GM19025 (cell line): ENCODE measurements at regions not wholly inside any gene's neighbourhood (a gene's known extent, or its start where the extent isn't known, plus 50 kb on each side); places are given as distances from the start of the nearest gene placed in this dataset.
"Not testable (repeated sequence)": the region's sequence is repeated elsewhere in the genome, so short reads cannot be mapped to it uniquely, and the experiment has no call there.

Source experiments
- ATAC-seq: cut with Tn5 transposase; IDR thresholded peaks from one replicate; pipeline ENCODE4 v1.9.1; 2021; ENCODE audit warnings: mild to moderate bottlenecking, low read depth, moderate library complexity; ENCODE audit not compliant: unreplicated experiment

- ATAC-seq: no peak
Observed at GRCh38 chr3:107124885-107125284, 252.4 kb upstream of the CCDC54 start.

DNA sequence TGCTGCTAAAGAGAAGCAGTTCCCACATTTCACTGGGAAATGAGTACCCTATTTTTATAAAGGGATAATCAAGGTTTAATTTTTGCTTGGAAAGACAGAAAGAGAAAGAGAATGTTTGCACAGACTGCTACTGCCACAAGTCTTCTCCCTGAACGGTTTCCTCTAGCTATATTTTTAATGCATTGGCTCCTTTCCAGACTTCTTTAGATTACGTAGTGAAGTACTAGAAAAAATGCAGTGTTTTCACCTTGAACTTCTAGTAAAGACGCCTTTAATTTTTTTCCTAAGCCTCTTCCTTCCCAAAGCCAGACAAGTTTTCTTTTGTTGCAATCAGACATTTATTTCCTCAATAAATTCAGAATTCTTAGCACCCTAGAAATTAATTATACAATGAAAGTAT is 248.3 kb upstream of the CCDC54 start:
- ATAC-seq: no peak

DNA sequence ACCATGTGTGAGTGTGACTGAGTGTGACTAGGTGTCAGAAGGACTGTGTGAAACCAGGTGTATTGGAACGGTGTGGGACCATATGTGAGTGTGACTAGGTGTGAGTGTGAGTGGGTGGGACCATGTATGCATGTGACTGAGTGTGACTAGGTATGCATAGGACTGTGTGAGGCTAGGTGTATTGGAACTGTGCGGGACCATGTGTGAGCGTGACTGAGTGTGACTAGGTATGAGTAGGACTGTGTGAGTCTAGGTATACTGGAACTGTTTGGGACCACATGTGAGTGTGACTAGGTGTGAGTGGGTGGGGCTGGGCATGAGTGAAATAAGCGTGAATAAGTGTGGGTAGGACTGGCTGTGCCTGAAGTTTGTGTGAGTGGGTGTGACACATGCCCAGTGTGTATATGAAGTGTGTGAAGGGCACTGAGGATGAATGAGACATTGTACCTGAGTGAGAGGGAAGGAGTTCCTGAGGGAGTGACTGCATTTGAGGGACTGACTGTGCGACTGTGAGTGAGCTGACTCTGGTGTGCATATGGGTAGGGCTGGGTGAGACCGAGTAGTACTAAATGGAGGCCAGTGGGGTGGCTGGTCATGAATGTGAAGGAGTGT is 247.0 kb upstream of the CCDC54 start:
- ATAC-seq: no peak

DNA sequence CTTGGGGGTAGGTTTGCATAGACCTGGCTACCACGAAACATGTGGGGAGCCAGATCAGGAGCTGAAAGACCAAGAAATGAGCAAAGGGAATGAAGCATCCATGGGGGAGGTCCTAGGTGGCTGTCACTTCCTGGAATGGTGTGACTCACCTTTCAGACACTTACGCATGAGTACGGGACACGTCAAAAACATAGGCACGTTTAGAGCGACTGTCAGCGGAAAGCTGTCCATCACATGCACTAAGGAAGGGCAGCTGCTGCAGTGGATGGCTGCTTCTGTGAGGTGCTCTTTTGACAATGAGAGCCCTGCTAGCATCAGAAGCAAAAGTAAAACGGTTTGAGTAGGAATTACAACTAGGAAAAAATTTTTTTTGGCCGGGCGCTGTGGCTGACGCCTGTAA is 244.6 kb upstream of the CCDC54 start:
- no peak for ATAC-seq

DNA sequence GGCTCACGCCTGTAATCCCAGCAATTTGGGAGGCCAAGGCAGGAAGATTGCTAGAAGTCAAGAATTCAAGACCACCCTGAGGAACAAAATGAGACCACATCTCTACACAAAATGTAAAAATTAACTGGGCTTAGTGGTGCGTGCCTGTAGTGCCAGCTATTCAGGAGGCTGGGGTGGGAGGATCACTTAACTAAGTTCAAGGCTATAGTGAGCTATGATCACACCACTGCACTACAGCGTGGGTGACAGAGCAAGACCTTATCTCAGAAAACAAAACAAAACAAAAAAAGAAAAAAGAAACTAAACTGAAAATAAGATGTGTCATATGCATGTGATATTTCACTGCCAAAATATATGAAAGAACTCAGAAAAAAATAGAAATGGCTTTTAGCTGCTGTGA is 243.3 kb upstream of the CCDC54 start:
- ATAC-seq: no peak

- no peak for ATAC-seq
Observed at GRCh38 chr3:107142171-107142570, 235.1 kb upstream of the CCDC54 start.

- no peak for ATAC-seq
Observed at GRCh38 chr3:107142786-107143575, 234.3 kb upstream of the CCDC54 start.

DNA sequence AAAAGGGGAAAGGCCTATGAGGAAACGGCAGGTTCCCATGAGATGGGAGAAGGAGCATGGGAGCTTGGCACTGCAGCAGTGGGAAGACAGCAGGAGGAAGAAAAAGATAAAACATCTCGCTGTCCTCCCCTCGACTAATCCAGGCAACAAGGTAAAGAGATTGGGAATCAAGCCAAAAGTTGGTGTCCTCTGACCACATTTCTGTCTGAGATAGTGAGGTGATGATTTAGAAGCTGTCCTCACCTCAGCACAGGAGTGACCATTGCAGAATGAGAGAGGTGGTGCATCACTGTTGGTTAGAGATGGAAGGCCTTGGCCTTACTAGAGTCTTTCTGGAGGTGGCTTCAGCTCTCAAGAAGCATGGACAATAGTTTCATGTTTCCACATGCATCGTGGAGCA is 226.6 kb upstream of the CCDC54 start:
- ATAC-seq: no peak

DNA sequence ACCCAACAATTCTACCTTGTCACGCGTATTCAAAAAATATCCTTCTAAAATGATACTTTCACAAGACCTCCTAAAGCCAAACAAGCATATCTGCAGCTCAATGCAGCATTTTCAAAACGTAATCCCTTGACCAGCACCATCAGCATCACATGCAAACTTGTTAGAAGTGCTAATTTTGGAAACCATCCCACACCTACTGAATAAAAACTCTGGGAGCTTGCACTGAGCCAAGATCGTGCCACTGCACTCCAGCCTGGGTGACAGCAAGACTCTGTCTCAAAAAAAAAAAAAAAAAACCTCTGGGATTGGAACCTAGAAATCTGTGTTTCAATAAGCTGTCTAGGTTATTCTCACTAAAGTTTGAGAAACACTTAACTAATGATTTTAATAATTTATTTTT is 223.3 kb upstream of the CCDC54 start:
- no peak for ATAC-seq

DNA sequence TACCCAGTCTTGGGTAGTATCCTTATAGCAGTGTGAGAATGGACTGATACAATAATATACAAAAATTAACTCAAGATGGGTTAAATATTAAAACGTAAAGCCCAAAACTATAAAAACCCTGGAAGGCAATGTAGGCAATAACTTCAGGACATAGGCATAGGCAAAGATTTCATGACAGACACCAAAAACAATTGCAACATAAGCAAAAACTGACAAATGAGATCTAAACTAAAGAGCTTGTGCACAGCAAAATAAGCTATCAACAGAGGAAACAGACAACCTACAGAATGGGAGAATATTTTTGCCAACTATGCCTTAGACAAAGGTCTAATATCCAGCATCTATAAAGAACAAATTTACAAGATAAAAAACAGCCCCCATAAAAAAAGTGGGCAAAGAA is 204.8 kb upstream of the CCDC54 start:
- no peak for ATAC-seq

GRCh38 chr3:107184375-107184774 is 192.9 kb upstream of the CCDC54 start:
- ATAC-seq: no peak

DNA sequence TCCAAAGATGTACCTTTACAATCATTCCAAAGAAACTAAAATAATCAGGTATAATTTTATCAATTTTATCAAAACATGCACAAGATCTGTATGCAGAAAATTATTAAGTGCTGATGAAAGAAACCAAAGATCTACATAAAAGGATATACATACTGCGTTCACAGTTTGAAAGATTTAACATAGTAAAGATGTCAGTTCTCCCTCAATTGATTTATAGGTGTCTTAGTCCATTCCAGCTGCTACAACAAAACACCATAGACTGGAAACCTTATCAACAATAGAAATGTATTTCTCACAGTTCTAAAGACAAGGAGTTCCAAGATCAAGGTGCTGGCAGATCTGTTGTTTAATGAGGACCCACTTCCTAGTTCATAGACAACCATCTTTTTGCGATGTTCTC is 189.0 kb upstream of the CCDC54 start:
- no peak for ATAC-seq

DNA sequence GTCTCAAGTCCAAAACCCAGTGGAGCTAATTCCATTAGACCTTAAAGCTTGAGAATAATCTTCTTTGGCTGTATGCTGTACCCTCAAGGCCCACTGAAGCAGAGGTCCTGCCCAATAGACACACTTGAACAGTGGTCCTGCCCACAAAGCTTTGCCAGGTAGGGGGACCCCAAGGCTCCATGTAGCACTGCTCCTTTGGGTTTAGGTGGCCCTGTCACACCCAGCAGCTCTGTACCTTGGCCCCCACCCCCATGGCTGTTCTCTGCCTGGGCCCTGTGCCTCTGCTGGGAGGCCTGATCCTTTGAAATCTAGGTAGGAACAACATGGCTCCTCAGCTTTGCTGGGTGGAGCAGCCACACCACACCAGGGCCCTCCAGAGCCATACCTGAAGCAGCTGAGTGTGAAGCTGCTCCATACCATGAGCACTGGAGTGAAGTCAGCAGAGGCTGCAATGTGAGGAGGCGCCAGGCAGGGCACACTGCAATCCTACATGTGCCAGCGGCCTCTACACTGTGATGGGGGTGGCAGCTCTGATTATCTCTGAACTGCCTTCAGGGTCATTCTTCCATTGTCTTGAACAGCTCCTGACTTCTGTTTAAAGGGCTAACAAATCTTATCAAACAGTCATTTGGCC is 188.0 kb upstream of the CCDC54 start:
- ATAC-seq: no peak

DNA sequence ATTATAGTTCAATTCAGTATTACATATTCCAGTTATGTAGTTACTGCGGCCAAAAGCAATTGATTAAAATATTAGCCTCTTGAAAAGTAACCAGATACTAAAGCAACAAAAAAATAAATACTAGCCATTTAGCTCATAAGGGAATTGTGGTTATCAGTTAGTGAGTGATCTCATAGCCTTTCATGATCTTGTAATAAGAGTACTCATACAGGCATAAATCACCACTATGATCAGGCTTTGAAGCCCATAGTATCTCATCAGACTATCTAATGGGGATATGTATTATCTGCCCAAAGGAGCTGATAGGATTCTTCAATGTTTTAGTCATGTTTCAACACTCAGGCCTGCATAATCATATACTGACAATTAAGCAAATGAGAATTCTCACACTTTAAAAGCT is 184.1 kb upstream of the CCDC54 start:
- no peak for ATAC-seq

- ATAC-seq: no peak
Observed at GRCh38 chr3:107198581-107199181, 178.6 kb upstream of the CCDC54 start.

- no peak for ATAC-seq
Observed at GRCh38 chr3:107201146-107201545, 176.1 kb upstream of the CCDC54 start.

- not testable (repeated sequence) for ATAC-seq
Observed at GRCh38 chr3:107202885-107203284, 174.4 kb upstream of the CCDC54 start.

DNA sequence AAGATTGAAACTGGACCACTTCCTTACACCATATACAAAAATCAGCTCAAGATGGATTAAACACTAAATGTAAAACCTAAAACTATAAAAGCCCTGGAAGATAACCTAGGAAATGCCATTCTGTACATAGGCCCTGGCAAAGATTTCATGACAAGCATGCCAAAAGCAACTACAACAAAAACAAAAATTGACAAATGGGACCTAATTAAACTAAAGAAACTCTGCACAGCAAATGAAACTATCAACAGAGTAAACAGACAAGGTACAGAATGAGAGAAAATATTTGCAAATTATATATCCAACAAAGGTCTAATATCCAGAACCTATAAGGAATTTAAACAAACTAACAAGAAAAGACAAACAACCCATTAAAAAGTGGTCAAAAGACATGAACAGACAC is 173.1 kb upstream of the CCDC54 start:
- no peak for ATAC-seq

DNA sequence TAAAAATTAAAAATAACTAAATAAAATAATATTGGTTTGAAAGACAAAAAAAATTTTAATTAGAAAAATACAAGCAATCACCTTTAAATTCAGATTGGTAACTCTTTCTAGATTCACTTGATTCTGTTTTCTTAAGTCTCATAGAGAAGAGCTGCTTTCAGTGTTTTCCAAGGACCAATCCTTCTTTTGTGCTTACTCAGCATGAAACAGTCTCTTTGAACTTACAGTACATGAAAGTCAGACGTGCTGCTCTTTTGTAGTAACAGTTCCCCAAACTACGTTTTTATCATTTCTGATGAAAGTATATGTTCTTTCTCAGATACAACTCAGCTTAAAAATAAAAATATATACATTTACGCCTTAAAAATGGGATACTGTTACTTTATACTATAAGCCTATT is 171.9 kb upstream of the CCDC54 start:
- no peak for ATAC-seq

GRCh38 chr3:107206141-107206540 is 171.1 kb upstream of the CCDC54 start:
- no peak for ATAC-seq

DNA sequence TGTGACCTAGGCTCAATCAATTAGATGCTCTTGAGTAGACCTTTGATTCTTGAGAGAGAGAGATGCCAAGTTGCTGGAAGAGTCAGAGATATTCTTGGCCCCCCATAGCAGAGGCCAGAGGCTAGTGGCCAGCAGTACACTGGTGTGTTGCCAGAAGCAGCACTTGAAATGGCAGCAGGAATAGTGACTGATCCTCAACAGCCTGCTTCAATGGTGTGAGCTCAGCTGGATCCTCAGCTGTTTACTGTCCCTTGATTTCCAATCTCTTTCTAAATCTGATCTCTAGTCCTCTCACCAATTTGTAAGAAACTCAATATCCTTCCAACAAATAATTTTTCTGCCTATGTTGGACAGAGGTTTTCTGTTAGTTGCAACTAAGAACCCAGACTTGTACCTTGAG is 170.3 kb upstream of the CCDC54 start:
- no peak for ATAC-seq

- ATAC-seq: no peak
Observed at GRCh38 chr3:107208100-107208499, 169.1 kb upstream of the CCDC54 start.
